GM19395 (cell line): ENCODE measurements at regions not wholly inside any gene's neighbourhood (a gene's known extent, or its start where the extent isn't known, plus 50 kb on each side); places are given as distances from the start of the nearest gene placed in this dataset.
"Not testable (repeated sequence)": the region's sequence is repeated elsewhere in the genome, so short reads cannot be mapped to it uniquely, and the experiment has no call there.

Experiments
- ATAC-seq: cut with Tn5 transposase; IDR thresholded peaks from one replicate; pipeline ENCODE4 v1.9.1; 2021; ENCODE audit warnings: mild to moderate bottlenecking, moderate library complexity; ENCODE audit not compliant: unreplicated experiment

- ATAC-seq = no peak
Observed at GRCh38 chr1:47522935-47523834, 85.3 kb downstream of the FOXD2 start.

GRCh38 chr1:47523835-47524215 lies 86.0 kb downstream of the FOXD2 start:
- no peak for ATAC-seq

GRCh38 chr1:47524272-47524671 lies 86.4 kb downstream of the FOXD2 start:
- no peak for ATAC-seq

GRCh38 chr1:47527653-47528272 lies 89.9 kb downstream of the FOXD2 start:
- no peak for ATAC-seq

GRCh38 chr1:47529520-47530098 lies 91.8 kb downstream of the FOXD2 start:
- ATAC-seq = no peak

- no peak for ATAC-seq
Observed at GRCh38 chr1:47532921-47533792, 95.3 kb downstream of the FOXD2 start.

- no peak for ATAC-seq
Observed at GRCh38 chr1:47533793-47534328, 96.0 kb downstream of the FOXD2 start.

- no peak for ATAC-seq
Observed at GRCh38 chr1:47534436-47534835, 96.6 kb downstream of the FOXD2 start.

- no peak for ATAC-seq
Observed at GRCh38 chr1:47536646-47537118, 98.8 kb downstream of the FOXD2 start.

- no peak for ATAC-seq
Observed at GRCh38 chr1:47537268-47537667, 99.4 kb downstream of the FOXD2 start.

- ATAC-seq = no peak
Observed at GRCh38 chr1:47537966-47538365, 100.1 kb downstream of the FOXD2 start.

GRCh38 chr1:47538530-47538929 lies 100.7 kb downstream of the FOXD2 start:
- not testable (repeated sequence) for ATAC-seq

- not testable (repeated sequence) for ATAC-seq
Observed at GRCh38 chr1:47541705-47542104, 103.9 kb downstream of the FOXD2 start.

- ATAC-seq = not testable (repeated sequence)
Observed at GRCh38 chr1:47543089-47543488, 105.2 kb downstream of the FOXD2 start.

GRCh38 chr1:47545912-47546483 lies 108.2 kb downstream of the FOXD2 start:
- ATAC-seq = no peak

GRCh38 chr1:47547753-47548573 lies 110.1 kb downstream of the FOXD2 start:
- ATAC-seq = no peak

GRCh38 chr1:47548637-47549036 lies 110.8 kb downstream of the FOXD2 start:
- ATAC-seq = no peak

- ATAC-seq = no peak
Observed at GRCh38 chr1:47549532-47549931, 111.7 kb downstream of the FOXD2 start.

- ATAC-seq = no peak
Observed at GRCh38 chr1:47550929-47551328, 113.1 kb downstream of the FOXD2 start.
